Naive thymus-derived CD4-positive, alpha-beta T cell (primary cell): ENCODE measurements at regions not wholly inside any gene's neighbourhood (a gene's known extent, or its start where the extent isn't known, plus 50 kb on each side); places are given as distances from the start of the nearest gene placed in this dataset.
"Not testable (repeated sequence)": the region's sequence is repeated elsewhere in the genome, so short reads cannot be mapped to it uniquely, and the experiment has no call there.

ENCODE experiments used
- ATAC-seq: fragments of 150-1000 bp; cut with Tn5 transposase; 2 replicates; pipeline ENCODE4 v1.10.0; 2021; ENCODE audit warnings: mild to moderate bottlenecking, moderate library complexity
- CTCF ChIA-PET: fragments of 350-600 bp; sonication (Branson Sonifier 250); formaldehyde crosslinking; loops from one replicate; lab custom pipeline; 2021; ENCODE audit warnings: antibody characterized with exemption; lab: Charles Lee
- POLR2A ChIA-PET: fragments of 350-600 bp; sonication (Branson Sonifier 250); formaldehyde crosslinking; loops from one replicate; lab custom pipeline; 2021; ENCODE audit warnings: antibody characterized with exemption, inconsistent platforms; lab: Charles Lee
- DNase-seq, 9 donors: peaks; one replicate each; pipeline versions ENCODE4 v3.0.0 to v3.0.0-alpha.2; 2020 to 2022; ENCODE audit warnings: mixed read lengths in 1 of 9
- H3K27ac ChIP-seq: one replicate; pipeline ENCODE4 v1.7.0; 2013; ENCODE audit warnings: mild to moderate bottlenecking, low read depth, low read length, moderate library complexity
- H3K27me3 ChIP-seq, 2 donors: one replicate each; pipeline ENCODE4 v1.7.0; 2013; ENCODE audit warnings: low read length in 2 of 2, mild to moderate bottlenecking in 2 of 2, moderate library complexity in 2 of 2; ENCODE audit not compliant: control insufficient read depth in 2 of 2, insufficient read depth in 2 of 2
- H3K36me3 ChIP-seq, 3 experiments: 1 replicate in 2 of 3; 2 replicates in 1 of 3; pipeline ENCODE4 v1.7.0; 2013; ENCODE audit warnings: low read length in 3 of 3, mild to moderate bottlenecking in 3 of 3, moderate library complexity in 1 of 3; ENCODE audit not compliant: insufficient read depth in 3 of 3, control insufficient read depth in 2 of 3
- H3K4me1 ChIP-seq, 2 donors: one replicate each; pipeline ENCODE4 v1.7.0; 2013; ENCODE audit warnings: low read length in 2 of 2, mild to moderate bottlenecking in 2 of 2, moderate library complexity in 1 of 2; ENCODE audit not compliant: control insufficient read depth in 2 of 2, insufficient read depth in 2 of 2
- H3K4me3 ChIP-seq: 2 replicates; pipeline ENCODE4 v1.7.0; 2013; ENCODE audit warnings: mild to moderate bottlenecking, low read length
- H3K9me3 ChIP-seq, 3 experiments: 1 replicate in 2 of 3; 2 replicates in 1 of 3; pipeline ENCODE4 v1.7.0; 2013; ENCODE audit warnings: low read length in 3 of 3; ENCODE audit not compliant: control insufficient read depth in 2 of 3
- H3K27ac Mint-ChIP-seq, 9 donors: one replicate each; pipeline ENCODE4 v1.8.0; 2020 to 2022; ENCODE audit warnings: mixed read lengths in 9 of 9, mild to moderate bottlenecking in 8 of 9, moderate library complexity in 5 of 9, inconsistent platforms in 2 of 9
- H3K27me3 Mint-ChIP-seq, 5 donors: one replicate each; pipeline ENCODE4 v1.8.0; 2021 to 2022; ENCODE audit warnings: mixed read lengths in 5 of 5, mild to moderate bottlenecking in 1 of 5
- H3K36me3 Mint-ChIP-seq, 5 donors: one replicate each; pipeline ENCODE4 v1.8.0; 2020 to 2022; ENCODE audit warnings: mixed read lengths in 5 of 5, mild to moderate bottlenecking in 3 of 5, inconsistent platforms in 1 of 5
- H3K4me1 Mint-ChIP-seq, 7 donors: one replicate each; pipeline ENCODE4 v1.8.0; 2020 to 2022; ENCODE audit warnings: mixed read lengths in 7 of 7, mild to moderate bottlenecking in 3 of 7, inconsistent platforms in 1 of 7
- H3K4me3 Mint-ChIP-seq, 10 donors: one replicate each; pipeline ENCODE4 v1.8.0; 2020 to 2022; ENCODE audit warnings: mild to moderate bottlenecking in 10 of 10, mixed read lengths in 10 of 10, moderate library complexity in 6 of 10, inconsistent platforms in 2 of 10
- H3K9me3 Mint-ChIP-seq, 11 donors: one replicate each; pipeline ENCODE4 v1.8.0; 2020 to 2022; ENCODE audit warnings: mixed read lengths in 11 of 11, mild to moderate bottlenecking in 4 of 11, inconsistent platforms in 1 of 11, moderate library complexity in 1 of 11
- intact Hi-C, 2 donors: fragments of 100-400 bp; cut with micrococcal nuclease; formaldehyde crosslinking; loops; one replicate each; pipeline ENCODE4 v1.15.1; 2023

DNA sequence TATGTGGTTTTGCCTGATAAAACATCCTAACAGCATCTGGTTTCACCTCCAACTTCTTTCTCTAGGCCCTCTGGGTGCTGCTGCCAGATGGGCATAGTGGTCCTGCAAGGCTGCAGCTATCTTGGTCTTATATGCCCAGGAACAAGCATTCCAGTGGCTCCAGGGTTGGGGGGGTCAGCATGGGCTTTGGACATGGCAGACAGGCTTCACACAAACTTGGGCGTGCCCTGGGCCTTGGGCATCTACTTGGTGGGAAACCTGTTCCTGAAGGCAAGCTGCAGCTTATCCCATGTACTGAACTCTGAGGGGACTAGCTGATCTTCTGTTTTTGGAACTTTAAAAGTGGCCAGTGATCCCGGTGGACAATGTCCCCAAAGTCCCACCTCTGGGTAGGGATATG, 54.9 kb upstream of the ZNF678 start:
- no peaks in the 10 kb centered on the region for H3K4me1 Mint-ChIP-seq
- no peaks in the 10 kb centered on the region for H3K9me3 Mint-ChIP-seq
- CTCF ChIA-PET, result no interaction called here
- DNase-seq, result no peak
- no peak overlapping the region for H3K4me3 Mint-ChIP-seq
- POLR2A ChIA-PET, result no interaction called here
- H3K4me3 ChIP-seq, result no peak overlapping the region
- no peaks in the 10 kb centered on the region for H3K36me3 Mint-ChIP-seq
- H3K9me3 ChIP-seq, result no peaks in the 10 kb centered on the region
- no peaks in the 10 kb centered on the region for H3K4me1 ChIP-seq
- no peaks in the 10 kb centered on the region for H3K27me3 ChIP-seq
- H3K27ac ChIP-seq, result no peak overlapping the region
- no peak overlapping the region for H3K27ac Mint-ChIP-seq
- ATAC-seq, result no peak
- no peaks in the 10 kb centered on the region for H3K36me3 ChIP-seq
- intact Hi-C loops, result no loop called here
- H3K27me3 Mint-ChIP-seq, result peaks cover 0 to 16% (median 2%) of the 10 kb centered on the region in 5 donors

DNA sequence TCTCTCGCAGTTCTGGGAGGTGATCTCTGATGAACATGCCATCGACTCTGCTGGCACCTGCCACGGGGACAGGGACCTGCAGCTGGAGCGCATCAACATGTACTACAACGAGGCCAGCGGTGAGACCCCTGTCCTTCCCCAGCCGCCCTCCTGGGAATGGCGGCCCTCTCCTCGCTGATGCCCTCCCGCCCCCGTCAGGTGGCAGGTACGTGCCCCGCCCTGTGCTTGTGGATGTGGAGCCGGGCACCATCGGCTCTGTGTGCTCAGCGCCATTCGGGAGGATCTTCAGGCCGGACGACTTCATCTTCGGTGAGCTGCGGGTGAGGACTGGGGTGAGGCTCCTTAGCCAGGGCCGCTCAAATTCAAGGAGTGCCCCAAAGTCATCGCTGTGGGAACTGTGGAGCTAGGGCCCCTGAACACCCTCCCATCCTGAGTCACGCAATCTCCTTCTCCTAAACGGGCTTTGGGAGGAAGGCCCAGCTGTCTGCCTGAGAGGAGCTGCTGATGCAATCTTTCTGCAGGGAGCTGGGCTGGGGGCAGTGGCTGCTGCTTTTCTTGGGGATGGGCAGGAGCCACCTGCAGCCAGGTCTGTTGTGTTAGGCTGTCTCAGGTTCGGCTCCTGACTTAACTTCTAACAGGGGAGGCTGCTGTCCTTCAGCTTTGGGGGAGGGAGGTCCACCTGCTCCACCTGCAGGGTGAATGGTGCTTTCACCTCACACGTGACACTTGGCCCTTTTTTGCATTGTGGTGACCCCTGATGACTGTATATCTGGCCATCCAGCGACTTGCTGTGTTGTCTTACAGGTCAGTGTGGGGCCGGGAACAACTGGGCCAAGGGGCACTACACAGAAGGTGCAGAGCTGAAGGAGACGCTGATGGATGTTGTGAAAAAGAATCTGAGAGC, 56.6 kb upstream of the ZNF678 start:
- H3K27ac ChIP-seq, CTCF ChIA-PET, H3K27ac Mint-ChIP-seq, DNase-seq, H3K27me3 ChIP-seq, H3K9me3 Mint-ChIP-seq, H3K4me3 ChIP-seq, H3K4me1 Mint-ChIP-seq, H3K36me3 ChIP-seq, intact Hi-C loops, H3K27me3 Mint-ChIP-seq, H3K4me3 Mint-ChIP-seq, POLR2A ChIA-PET, H3K9me3 ChIP-seq, H3K36me3 Mint-ChIP-seq, ATAC-seq, H3K4me1 ChIP-seq: not testable (repeated sequence)

DNA sequence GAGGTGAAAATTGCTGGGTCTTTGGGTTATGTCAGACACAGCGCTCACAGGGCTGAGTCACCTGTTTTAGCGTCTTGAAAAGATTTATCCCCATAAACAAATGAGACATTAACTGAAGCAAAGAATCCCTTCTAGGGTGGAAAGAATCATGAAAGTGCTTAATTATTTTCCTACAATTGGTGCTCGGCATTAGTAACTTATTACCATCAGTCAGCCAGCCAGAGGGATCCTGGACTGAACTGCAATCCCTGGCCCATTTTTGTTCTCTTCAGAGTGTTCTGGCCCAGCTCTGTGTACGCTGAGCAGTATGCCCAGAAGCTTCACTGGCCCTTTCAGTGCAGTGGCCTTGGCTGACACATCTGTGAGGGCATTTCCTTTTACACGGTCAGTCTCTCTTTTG, 67.3 kb upstream of the ZNF678 start:
- intact Hi-C loops, H3K4me1 ChIP-seq, DNase-seq, H3K4me3 Mint-ChIP-seq, H3K9me3 Mint-ChIP-seq, H3K36me3 Mint-ChIP-seq, H3K27me3 ChIP-seq, POLR2A ChIA-PET, ATAC-seq, H3K4me3 ChIP-seq, H3K27ac ChIP-seq, H3K27me3 Mint-ChIP-seq, H3K27ac Mint-ChIP-seq, H3K36me3 ChIP-seq, H3K9me3 ChIP-seq, CTCF ChIA-PET, H3K4me1 Mint-ChIP-seq: not testable (repeated sequence)

DNA sequence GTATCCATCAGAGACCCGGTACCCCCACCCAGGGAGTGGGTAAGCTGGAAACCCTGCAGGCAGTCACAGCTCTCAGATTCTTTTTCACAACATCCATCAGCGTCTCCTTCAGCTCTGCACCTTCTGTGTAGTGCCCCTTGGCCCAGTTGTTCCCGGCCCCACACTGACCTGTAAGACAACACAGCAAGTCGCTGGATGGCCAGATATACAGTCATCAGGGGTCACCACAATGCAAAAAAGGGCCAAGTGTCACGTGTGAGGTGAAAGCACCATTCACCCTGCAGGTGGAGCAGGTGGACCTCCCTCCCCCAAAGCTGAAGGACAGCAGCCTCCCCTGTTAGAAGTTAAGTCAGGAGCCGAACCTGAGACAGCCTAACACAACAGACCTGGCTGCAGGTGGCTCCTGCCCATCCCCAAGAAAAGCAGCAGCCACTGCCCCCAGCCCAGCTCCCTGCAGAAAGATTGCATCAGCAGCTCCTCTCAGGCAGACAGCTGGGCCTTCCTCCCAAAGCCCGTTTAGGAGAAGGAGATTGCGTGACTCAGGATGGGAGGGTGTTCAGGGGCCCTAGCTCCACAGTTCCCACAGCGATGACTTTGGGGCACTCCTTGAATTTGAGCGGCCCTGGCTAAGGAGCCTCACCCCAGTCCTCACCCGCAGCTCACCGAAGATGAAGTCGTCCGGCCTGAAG, 69.3 kb upstream of the ZNF678 start:
- H3K27me3 Mint-ChIP-seq, H3K4me3 ChIP-seq, H3K36me3 Mint-ChIP-seq, H3K9me3 ChIP-seq, H3K36me3 ChIP-seq, H3K4me1 ChIP-seq, H3K9me3 Mint-ChIP-seq, H3K27ac ChIP-seq, H3K4me1 Mint-ChIP-seq, POLR2A ChIA-PET, H3K27me3 ChIP-seq, intact Hi-C loops, ATAC-seq, H3K4me3 Mint-ChIP-seq, CTCF ChIA-PET, DNase-seq, H3K27ac Mint-ChIP-seq: not testable (repeated sequence)

DNA sequence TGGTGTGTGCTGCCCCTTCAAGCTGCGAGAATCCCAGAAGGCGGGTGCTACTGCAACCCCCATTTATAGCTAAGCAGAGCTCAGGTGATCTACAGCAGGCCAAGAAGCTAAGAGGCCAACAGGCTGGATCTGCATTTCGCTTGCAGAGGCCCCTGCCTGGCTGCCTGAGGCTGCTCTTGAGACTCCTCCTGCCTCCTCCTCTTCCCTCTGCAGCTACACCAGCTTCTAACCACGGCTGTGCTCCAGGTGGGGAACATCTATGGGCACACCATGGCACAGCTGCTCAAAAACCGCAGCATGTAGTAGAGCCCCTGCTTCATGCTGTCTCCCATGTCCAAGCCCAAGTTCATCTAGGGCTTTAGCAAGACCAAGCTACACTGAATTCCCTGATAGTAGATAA, 72.9 kb upstream of the ZNF678 start:
- H3K4me3 ChIP-seq, result no peak overlapping the region
- no peaks in the 10 kb centered on the region for H3K36me3 Mint-ChIP-seq
- no peaks in the 10 kb centered on the region for H3K27me3 Mint-ChIP-seq
- no peaks in the 10 kb centered on the region for H3K4me1 Mint-ChIP-seq
- peaks cover 0 to 1% (median 0%) of the 10 kb centered on the region in 11 donors for H3K9me3 Mint-ChIP-seq
- H3K27ac ChIP-seq, result no peak overlapping the region
- intact Hi-C loops, result no loop called here
- H3K4me3 Mint-ChIP-seq, result no peak overlapping the region
- no peaks in the 10 kb centered on the region for H3K4me1 ChIP-seq
- no peak overlapping the region for H3K27ac Mint-ChIP-seq
- no peaks in the 10 kb centered on the region for H3K9me3 ChIP-seq
- DNase-seq (no peak), ATAC-seq (no peak)
- CTCF ChIA-PET, result no interaction called here
- POLR2A ChIA-PET, result no interaction called here
- no peaks in the 10 kb centered on the region for H3K27me3 ChIP-seq
- H3K36me3 ChIP-seq, result no peaks in the 10 kb centered on the region

DNA sequence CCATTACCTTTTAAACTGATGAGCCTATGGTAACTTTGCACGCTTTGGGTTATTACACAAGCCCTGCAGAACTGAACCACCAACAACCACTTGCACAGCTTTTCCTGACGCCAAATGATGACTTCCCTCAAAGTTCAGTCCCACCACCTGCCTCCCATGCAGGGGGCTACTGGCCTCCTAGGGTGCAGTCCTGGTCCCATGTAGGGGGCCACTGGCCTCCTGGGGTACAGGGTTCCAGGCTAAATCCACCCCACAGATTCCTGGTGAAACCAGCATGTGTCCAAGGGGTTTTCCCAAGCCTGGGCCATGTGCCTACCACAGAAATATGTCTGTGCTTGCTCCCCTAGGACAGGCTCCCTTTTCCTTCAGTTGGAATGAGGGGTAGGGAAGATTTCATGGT, 73.4 kb upstream of the ZNF678 start:
- H3K27me3 ChIP-seq, result no peaks in the 10 kb centered on the region
- H3K9me3 Mint-ChIP-seq, result peaks cover 0 to 1% (median 0%) of the 10 kb centered on the region in 11 donors
- H3K9me3 ChIP-seq, result no peaks in the 10 kb centered on the region
- no peak overlapping the region for H3K4me3 Mint-ChIP-seq
- no peaks in the 10 kb centered on the region for H3K4me1 ChIP-seq
- intact Hi-C loops, result no loop called here
- no peak overlapping the region for H3K27ac ChIP-seq
- no peak overlapping the region for H3K4me3 ChIP-seq
- no peak overlapping the region for H3K27ac Mint-ChIP-seq
- no peaks in the 10 kb centered on the region for H3K36me3 ChIP-seq
- ChIA-PET POLR2A (no interaction called here), CTCF (no interaction called here)
- H3K27me3 Mint-ChIP-seq, result no peaks in the 10 kb centered on the region
- no peaks in the 10 kb centered on the region for H3K36me3 Mint-ChIP-seq
- no peak for ATAC-seq
- no peak for DNase-seq
- H3K4me1 Mint-ChIP-seq, result no peaks in the 10 kb centered on the region
